GM19463 (cell line): ENCODE measurements at regions not wholly inside any gene's neighbourhood (a gene's known extent, or its start where the extent isn't known, plus 50 kb on each side); places are given as distances from the start of the nearest gene placed in this dataset.

Experiments
- ATAC-seq: cut with Tn5 transposase; IDR thresholded peaks from one replicate; pipeline ENCODE4 v1.9.1; 2021; ENCODE audit warnings: mild to moderate bottlenecking, moderate library complexity; ENCODE audit not compliant: unreplicated experiment

- no peak for ATAC-seq
These were observed 322.6 kb downstream of the LTN1 start for GRCh38 chr21:28669971-28670653.

- ATAC-seq, result no peak
These were observed 323.4 kb downstream of the LTN1 start for GRCh38 chr21:28669321-28669720.

GRCh38 chr21:28663754-28664153, 328.9 kb downstream of the LTN1 start:
- no peak for ATAC-seq

- ATAC-seq, result no peak
These were observed 329.5 kb downstream of the LTN1 start for GRCh38 chr21:28663111-28663693.

- ATAC-seq, result no peak
These were observed 335.1 kb downstream of the LTN1 start for GRCh38 chr21:28657566-28657965.

- ATAC-seq, result no peak
These were observed 337.2 kb downstream of the LTN1 start for GRCh38 chr21:28655471-28655870.

GRCh38 chr21:28654406-28654805, 338.3 kb downstream of the LTN1 start:
- ATAC-seq, result no peak

GRCh38 chr21:28644762-28645161, 347.9 kb downstream of the LTN1 start:
- no peak for ATAC-seq

GRCh38 chr21:28642891-28643290, 349.8 kb downstream of the LTN1 start:
- no peak for ATAC-seq

GRCh38 chr21:28641731-28642130, 350.9 kb downstream of the LTN1 start:
- ATAC-seq, result no peak

- no peak for ATAC-seq
These were observed 352.4 kb downstream of the LTN1 start for GRCh38 chr21:28640326-28640725.

GRCh38 chr21:28639737-28640136, 352.9 kb downstream of the LTN1 start:
- no peak for ATAC-seq

GRCh38 chr21:28636752-28637691, 355.7 kb downstream of the LTN1 start:
- ATAC-seq, result no peak

- no peak for ATAC-seq
These were observed 357.1 kb downstream of the LTN1 start for GRCh38 chr21:28635541-28635940.

GRCh38 chr21:28633839-28634555, 358.7 kb downstream of the LTN1 start:
- ATAC-seq, result no peak

GRCh38 chr21:28632755-28633408, 359.8 kb downstream of the LTN1 start:
- ATAC-seq, result no peak

- ATAC-seq, result no peak
These were observed 365.0 kb downstream of the LTN1 start for GRCh38 chr21:28627691-28628090.

- no peak for ATAC-seq
These were observed 365.4 kb downstream of the LTN1 start for GRCh38 chr21:28627261-28627660.

GRCh38 chr21:28624626-28625025, 368.1 kb downstream of the LTN1 start:
- no peak for ATAC-seq

GRCh38 chr21:28617300-28617699, 375.4 kb downstream of the LTN1 start:
- no peak for ATAC-seq

- ATAC-seq, result no peak
These were observed 377.4 kb downstream of the LTN1 start for GRCh38 chr21:28615276-28615675.
